OCI-LY7 (cell line): ENCODE measurements at regions not wholly inside any gene's neighbourhood (a gene's known extent, or its start where the extent isn't known, plus 50 kb on each side); places are given as distances from the start of the nearest gene placed in this dataset.

Experiments used
- BruUV-seq: library from RNA; stranded (reverse); fragments of 400-500 nt; replicated peaks from 2 replicates; lab custom pipeline; 2021; lab: Mats Ljungman, UMichigan
- CTCF ChIA-PET: fragments of 300-600 bp; sonication (Branson Sonifier 250); formaldehyde crosslinking; loops from one replicate; lab custom pipeline; 2022; ENCODE audit warnings: antibody characterized with exemption; ENCODE audit not compliant: unreplicated experiment; lab: Charles Lee
- POLR2A ChIA-PET: fragments of 300-600 bp; sonication (Branson Sonifier 250); formaldehyde crosslinking; loops from one replicate; lab custom pipeline; 2022; ENCODE audit warnings: antibody characterized with exemption; lab: Charles Lee
- DNase-seq: peaks from one replicate; pipeline ENCODE4 v3.0.0-alpha.2; 2015; ENCODE audit warnings: low spot score
- H2AFZ ChIP-seq: fragments of 200-600 bp; sonication (generic), shearing (Covaris generic); 2 replicates; pipeline ENCODE4 v1.6.1; 2014; ENCODE audit warnings: mild to moderate bottlenecking, antibody characterized with exemption, low read length, moderate library complexity
- H3K27ac ChIP-seq: fragments of 200-600 bp; sonication (generic); 2 replicates; pipeline ENCODE4 v1.5.1; 2014; ENCODE audit warnings: mixed run types, low read depth, mild to moderate bottlenecking, moderate library complexity, low read length, inconsistent platforms; ENCODE audit not compliant: poor library complexity, severe bottlenecking
- H3K36me3 ChIP-seq: fragments of 200-600 bp; sonication (generic); 2 replicates; pipeline ENCODE4 v1.6.1; 2014; ENCODE audit warnings: mild to moderate bottlenecking, antibody characterized with exemption, low read length, moderate library complexity, mixed read lengths; ENCODE audit not compliant: insufficient read depth
- H3K4me1 ChIP-seq: fragments of 200-600 bp; sonication (generic); 2 replicates; pipeline ENCODE4 v1.5.1; 2014; ENCODE audit warnings: mild to moderate bottlenecking, low read length; ENCODE audit not compliant: insufficient read depth, poor library complexity, severe bottlenecking
- H3K4me2 ChIP-seq: fragments of 200-600 bp; sonication (generic); 2 replicates; pipeline ENCODE4 v1.6.1; 2014; ENCODE audit warnings: mild to moderate bottlenecking, low read length
- H3K4me3 ChIP-seq: fragments of 200-600 bp; sonication (generic); 2 replicates; pipeline ENCODE4 v1.5.1; 2014; ENCODE audit warnings: mild to moderate bottlenecking, low read depth, low read length; ENCODE audit not compliant: poor library complexity, severe bottlenecking
- H3K79me2 ChIP-seq: fragments of 200-600 bp; sonication (generic); 2 replicates; pipeline ENCODE4 v1.6.1; 2016; ENCODE audit warnings: low read depth, mild to moderate bottlenecking, low read length, moderate library complexity, mixed read lengths; ENCODE audit not compliant: insufficient read depth
- H3K9me2 ChIP-seq: fragments of 200-600 bp; sonication (generic); 2 replicates; pipeline ENCODE4 v1.6.1; 2016; ENCODE audit warnings: mild to moderate bottlenecking, low read length, mixed read lengths; ENCODE audit not compliant: insufficient read depth
- H3K9me3 ChIP-seq: fragments of 200-600 bp; sonication (generic); 2 replicates; pipeline ENCODE4 v1.6.1; 2014; ENCODE audit warnings: mild to moderate bottlenecking, mixed run types, low read length, mixed read lengths
- H4K20me1 ChIP-seq: fragments of 200-600 bp; sonication (generic); 2 replicates; pipeline ENCODE4 v1.6.1; 2014; ENCODE audit warnings: mild to moderate bottlenecking, antibody characterized with exemption, low read length, moderate library complexity, mixed read lengths; ENCODE audit not compliant: insufficient read depth
- CTCF ChIP-seq: fragments of 200-600 bp; sonication (generic); conservative IDR thresholded peaks from 2 replicates; pipeline ENCODE4 v1.5.1; 2014; ENCODE audit warnings: mild to moderate bottlenecking, antibody characterized with exemption, low read length, moderate library complexity, mixed read lengths
- EZH2phosphoT487 ChIP-seq: fragments of 200-600 bp; sonication (generic); IDR thresholded peaks from 2 replicates; pipeline ENCODE4 v1.6.1; 2018; ENCODE audit warnings: low read depth, borderline replicate concordance, mild to moderate bottlenecking, mixed run types, antibody characterized with exemption, low read length, moderate library complexity, mixed read lengths
- intact Hi-C: fragments of 100-400 bp; cut with micrococcal nuclease; formaldehyde crosslinking; loops from one replicate; pipeline ENCODE4 v1.10.0; 2022; ENCODE audit not compliant: unreplicated experiment

GRCh38 chr3:118497274-118497673 lies 537.4 kb downstream of the IGSF11 start:
- BruUV-seq = no TSS peak
- CTCF ChIA-PET = no interaction called here
- H3K9me3 ChIP-seq = no peaks in the 10 kb centered on the region
- DNase-seq = no peak
- no peak overlapping the region for H3K27ac ChIP-seq
- no peak overlapping the region for H3K4me2 ChIP-seq
- no peak overlapping the region for H2AFZ ChIP-seq
- H3K79me2 ChIP-seq = no peaks in the 10 kb centered on the region
- no peak overlapping the region for H3K4me3 ChIP-seq
- POLR2A ChIA-PET = no interaction called here
- no peaks in the 10 kb centered on the region for H3K9me2 ChIP-seq
- no peaks in the 10 kb centered on the region for H4K20me1 ChIP-seq
- H3K36me3 ChIP-seq = no peaks in the 10 kb centered on the region
- TF ChIP-seq CTCF (no peak), EZH2phosphoT487 (no peak)
- H3K4me1 ChIP-seq = no peaks in the 10 kb centered on the region
- intact Hi-C loops = no loop called here

- Histone ChIP-seq H4K20me1 (no peaks in the 10 kb centered on the region), H3K9me2 (no peaks in the 10 kb centered on the region), H3K9me3 (no peaks in the 10 kb centered on the region), H3K27ac (no peak overlapping the region), H3K4me2 (no peak overlapping the region), H2AFZ (no peak overlapping the region), H3K36me3 (no peaks in the 10 kb centered on the region), H3K4me1 (no peaks in the 10 kb centered on the region), H3K79me2 (no peaks in the 10 kb centered on the region), H3K4me3 (no peak overlapping the region)
- intact Hi-C loops = no loop called here
- ChIA-PET POLR2A (no interaction called here), CTCF (no interaction called here)
- TF ChIP-seq CTCF (no peak), EZH2phosphoT487 (no peak)
- BruUV-seq = no TSS peak
- no peak for DNase-seq
Observed at GRCh38 chr3:118501152-118501551, 533.5 kb downstream of the IGSF11 start.

GRCh38 chr3:118504906-118505305 lies 529.7 kb downstream of the IGSF11 start:
- TF ChIP-seq EZH2phosphoT487 (no peak), CTCF (no peak)
- no peaks in the 10 kb centered on the region for H3K4me1 ChIP-seq
- H3K9me2 ChIP-seq = no peaks in the 10 kb centered on the region
- H3K79me2 ChIP-seq = no peaks in the 10 kb centered on the region
- H3K36me3 ChIP-seq = no peaks in the 10 kb centered on the region
- no peaks in the 10 kb centered on the region for H3K9me3 ChIP-seq
- intact Hi-C loops = no loop called here
- H3K4me3 ChIP-seq = no peak overlapping the region
- ChIA-PET POLR2A (no interaction called here), CTCF (no interaction called here)
- no peak overlapping the region for H3K4me2 ChIP-seq
- no TSS peak for BruUV-seq
- no peak overlapping the region for H3K27ac ChIP-seq
- H2AFZ ChIP-seq = no peak overlapping the region
- no peaks in the 10 kb centered on the region for H4K20me1 ChIP-seq
- no peak for DNase-seq
